ENCODE measurements at regions not wholly inside any gene's neighbourhood (a gene's known extent, or its start where the extent isn't known, plus 50 kb on each side); places are given as distances from the start of the nearest gene placed in this dataset.
"Not testable (repeated sequence)": the region's sequence is repeated elsewhere in the genome, so short reads cannot be mapped to it uniquely, and the experiment has no call there.

- TF ChIP-seq ZNF462 (CRISPR knock-in tag; IDR thresholded peaks at IDR 0.05): no peak
- TF ChIP-seq POLR2AphosphoS5 (IDR thresholded peaks at IDR 0.05; ENCODE audit: low read depth): no peak
- no peak for TF ChIP-seq CTCF (conservative IDR thresholded peaks at IDR 0.05; ENCODE audit: low read depth in 2 of 2)
- no peak for TF ChIP-seq ZNF114 (CRISPR knock-in tag; IDR thresholded peaks at IDR 0.05)
- TF ChIP-seq ZNF331 (CRISPR knock-in tag; IDR thresholded peaks at IDR 0.05; ENCODE audit: low read depth): no peak
- TF ChIP-seq ETS1 (IDR thresholded peaks at IDR 0.05): no peak
These were observed 107.9 kb upstream of the SRSF6 start (continued) for GRCh38 chr20:43349841-43350240.

GRCh38 chr20:43347839-43348238 is 109.9 kb upstream of the SRSF6 start:
- H3K27me3 Mint-ChIP-seq (ENCODE audit: insufficient read depth, low read depth, poor library complexity); H4K20me1 ChIP-seq (replicated peaks; ENCODE audit: insufficient read depth); H3K79me2 ChIP-seq (replicated peaks; ENCODE audit: insufficient read depth); H3K9me2 ChIP-seq (ENCODE audit: insufficient read depth); H3K4me1 Mint-ChIP-seq; DNase-seq (ENCODE audit: low spot score); H3K4me3 ChIP-seq; H3K27me3 ChIP-seq (ENCODE audit: insufficient read depth); H3K4me2 ChIP-seq; H3F3A ChIP-seq (replicated peaks; ENCODE audit: low read depth); ATAC-seq; H3K4me3 Mint-ChIP-seq; H3K27ac ChIP-seq (ENCODE audit: low read depth); H3K27ac Mint-ChIP-seq; H3K4me1 ChIP-seq (ENCODE audit: insufficient read depth); H3K36me3 ChIP-seq (ENCODE audit: insufficient read depth); H2AFZ ChIP-seq: not testable (repeated sequence)
- H3K36me3 Mint-ChIP-seq (ENCODE audit: low read depth): peaks cover 52% of the 10 kb centered on the region
- peaks cover 98% of the 10 kb centered on the region for H3K9me3 Mint-ChIP-seq

All from GM23338 (cell line).